ENCODE measurements at regions not wholly inside any gene's neighbourhood (a gene's known extent, or its start where the extent isn't known, plus 50 kb on each side); places are given as distances from the start of the nearest gene placed in this dataset.

GRCh38 chr4:28973587-28974350 lies 1746.4 kb upstream of the PCDH7 start:
- DNase-seq (ENCODE audit: low read depth): peak; percentile 53

- no peak for DNase-seq (ENCODE audit: low read depth)
These were observed 1743.8 kb upstream of the PCDH7 start for GRCh38 chr4:28976369-28976768.

GRCh38 chr4:29002151-29002550 lies 1718.0 kb upstream of the PCDH7 start:
- DNase-seq (ENCODE audit: low read depth): no peak

GRCh38 chr4:29005838-29006237 lies 1714.3 kb upstream of the PCDH7 start:
- peak; percentile 47 for DNase-seq (ENCODE audit: low read depth)

GRCh38 chr4:29009908-29010307 lies 1710.3 kb upstream of the PCDH7 start:
- DNase-seq (ENCODE audit: low read depth): no peak

- no peak for DNase-seq (ENCODE audit: low read depth)
These were observed 1706.8 kb upstream of the PCDH7 start for GRCh38 chr4:29013341-29013740.

- no peak for DNase-seq (ENCODE audit: low read depth)
These were observed 1705.6 kb upstream of the PCDH7 start for GRCh38 chr4:29014555-29014954.

GRCh38 chr4:29033703-29034102 lies 1686.5 kb upstream of the PCDH7 start:
- no peak for DNase-seq (ENCODE audit: low read depth)

- no peak for DNase-seq (ENCODE audit: low read depth)
These were observed 1682.7 kb upstream of the PCDH7 start for GRCh38 chr4:29037501-29037900.

- no peak for DNase-seq (ENCODE audit: low read depth)
These were observed 1676.8 kb upstream of the PCDH7 start for GRCh38 chr4:29043411-29043810.

- peak; percentile 60 for DNase-seq (ENCODE audit: low read depth)
These were observed 1674.0 kb upstream of the PCDH7 start for GRCh38 chr4:29046186-29046585.

- peak; percentile 73 for DNase-seq (ENCODE audit: low read depth)
These were observed 1673.4 kb upstream of the PCDH7 start for GRCh38 chr4:29046781-29047180.

- DNase-seq (ENCODE audit: low read depth): no peak
These were observed 1672.7 kb upstream of the PCDH7 start for GRCh38 chr4:29047341-29048041.

- no peak for DNase-seq (ENCODE audit: low read depth)
These were observed 1668.7 kb upstream of the PCDH7 start for GRCh38 chr4:29051381-29051965.

- DNase-seq (ENCODE audit: low read depth): no peak
These were observed 1667.9 kb upstream of the PCDH7 start for GRCh38 chr4:29052266-29052665.

- peak; percentile 36 for DNase-seq (ENCODE audit: low read depth)
These were observed 1661.6 kb upstream of the PCDH7 start for GRCh38 chr4:29058531-29058930.

GRCh38 chr4:29066861-29067260 lies 1653.3 kb upstream of the PCDH7 start:
- DNase-seq (ENCODE audit: low read depth): peak; percentile 21

GRCh38 chr4:29073571-29073970 lies 1646.6 kb upstream of the PCDH7 start:
- DNase-seq (ENCODE audit: low read depth): no peak

GRCh38 chr4:29075366-29075765 lies 1644.8 kb upstream of the PCDH7 start:
- DNase-seq (ENCODE audit: low read depth): no peak

GRCh38 chr4:29079260-29079659 lies 1640.9 kb upstream of the PCDH7 start:
- no peak for DNase-seq (ENCODE audit: low read depth)

- DNase-seq (ENCODE audit: low read depth): peak; percentile 7
These were observed 1638.8 kb upstream of the PCDH7 start for GRCh38 chr4:29081234-29081955.

GRCh38 chr4:29082684-29083083 lies 1637.5 kb upstream of the PCDH7 start:
- DNase-seq (ENCODE audit: low read depth): no peak

GRCh38 chr4:29085748-29086147 lies 1634.4 kb upstream of the PCDH7 start:
- no peak for DNase-seq (ENCODE audit: low read depth)
